NT2/D1 (cell line): ENCODE measurements at regions not wholly inside any gene's neighbourhood (a gene's known extent, or its start where the extent isn't known, plus 50 kb on each side); places are given as distances from the start of the nearest gene placed in this dataset.

ENCODE experiments used
- YY1 ChIP-seq: IDR thresholded peaks from 2 replicates; pipeline ENCODE4 v1.6.1; 2011; ENCODE audit not compliant: insufficient read length, insufficient read depth
- ZNF274 ChIP-seq: IDR thresholded peaks from 2 replicates; pipeline ENCODE4 v1.6.1; 2011; ENCODE audit warnings: mild to moderate bottlenecking, low read depth, low read length

DNA sequence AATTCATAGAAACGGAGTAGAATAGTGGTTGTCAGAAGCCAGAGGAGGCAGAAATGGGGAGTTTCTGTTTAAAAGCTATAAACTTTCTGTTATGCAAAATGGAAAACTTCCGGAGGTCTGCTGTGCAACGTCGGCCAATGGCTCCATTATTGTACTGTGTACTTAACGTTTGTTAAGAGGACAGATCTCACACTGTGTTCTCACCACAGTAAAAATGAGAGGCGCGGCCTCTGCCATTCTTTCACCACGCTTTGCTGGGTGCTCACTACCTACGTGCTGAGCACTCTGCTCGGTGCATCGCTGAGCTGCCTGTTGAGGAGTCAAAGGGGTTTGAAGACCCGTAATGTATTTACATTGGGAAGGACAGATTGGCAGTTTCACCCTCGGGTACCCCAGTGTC is 218.8 kb upstream of the B3GAT1 start:
- TF ChIP-seq ZNF274 (no peak), YY1 (no peak)
